DOHH2 (cell line): ENCODE measurements at regions not wholly inside any gene's neighbourhood (a gene's known extent, or its start where the extent isn't known, plus 50 kb on each side); places are given as distances from the start of the nearest gene placed in this dataset.

ENCODE experiments used
- H3F3A ChIP-seq: fragments of 200-600 bp; sonication (generic), shearing (Covaris generic); 2 replicates; pipeline ENCODE4 v1.6.0; 2016; ENCODE audit warnings: antibody characterized with exemption, mild to moderate bottlenecking; ENCODE audit not compliant: control insufficient read depth, insufficient read depth
- H3K27ac ChIP-seq: fragments of 200-600 bp; sonication (generic); 2 replicates; pipeline ENCODE4 v1.5.1; 2014; ENCODE audit warnings: low read depth, mild to moderate bottlenecking, low read length, moderate library complexity
- H3K27me3 ChIP-seq: fragments of 200-600 bp; sonication (generic); 2 replicates; pipeline ENCODE4 v1.6.1; 2014; ENCODE audit warnings: mild to moderate bottlenecking, low read length, mixed read lengths; ENCODE audit not compliant: control insufficient read depth
- H3K36me3 ChIP-seq: fragments of 200-600 bp; sonication (generic); 2 replicates; pipeline ENCODE4 v1.6.1; 2014; ENCODE audit warnings: mild to moderate bottlenecking, low read length, moderate library complexity, mixed read lengths; ENCODE audit not compliant: control insufficient read depth
- H3K4me1 ChIP-seq: fragments of 200-600 bp; sonication (generic); 2 replicates; pipeline ENCODE4 v1.6.1; 2014; ENCODE audit warnings: mild to moderate bottlenecking, low read length, mixed read lengths; ENCODE audit not compliant: control insufficient read depth
- H3K4me2 ChIP-seq: fragments of 200-600 bp; sonication (generic); 2 replicates; pipeline ENCODE4 v1.6.0; 2014; ENCODE audit warnings: mild to moderate bottlenecking, low read length, moderate library complexity
- H3K4me3 ChIP-seq: fragments of 200-600 bp; sonication (generic); 2 replicates; pipeline ENCODE4 v1.5.1; 2014; ENCODE audit warnings: mild to moderate bottlenecking, low read length, mixed read lengths
- H3K79me2 ChIP-seq: fragments of 200-600 bp; sonication (generic); 2 replicates; pipeline ENCODE4 v1.6.1; 2014; ENCODE audit warnings: mild to moderate bottlenecking, low read length, mixed read lengths; ENCODE audit not compliant: control insufficient read depth
- H3K9me2 ChIP-seq: fragments of 200-600 bp; sonication (generic); replicated peaks from 2 replicates; pipeline ENCODE4 v1.6.1; 2014; ENCODE audit warnings: mild to moderate bottlenecking, low read length, mixed read lengths; ENCODE audit not compliant: control insufficient read depth
- H3K9me3 ChIP-seq: fragments of 200-600 bp; sonication (generic); 2 replicates; pipeline ENCODE4 v1.6.1; 2014; ENCODE audit warnings: antibody characterized with exemption, low read length, mixed read lengths; ENCODE audit not compliant: control insufficient read depth, insufficient read depth
- H4K20me1 ChIP-seq: fragments of 200-600 bp; sonication (generic); 2 replicates; pipeline ENCODE4 v1.6.0; 2014; ENCODE audit warnings: low read depth, mild to moderate bottlenecking, antibody characterized with exemption, low read length, moderate library complexity; ENCODE audit not compliant: control insufficient read depth, insufficient read depth
- CTCF ChIP-seq: fragments of 200-600 bp; sonication (generic); IDR thresholded peaks from one replicate; pipeline ENCODE4 v1.5.1; 2014; ENCODE audit warnings: antibody characterized with exemption, mild to moderate bottlenecking, low read depth, low read length; ENCODE audit not compliant: poor library complexity, severe bottlenecking
- EZH2phosphoT487 ChIP-seq: fragments of 200-600 bp; sonication (generic); IDR thresholded peaks from 2 replicates; pipeline ENCODE4 v1.6.1; 2017; ENCODE audit warnings: borderline replicate concordance, mild to moderate bottlenecking, antibody characterized with exemption, low read length, moderate library complexity, mixed read lengths

GRCh38 chr10:58963723-58964124 lies 212.7 kb upstream of the PHYHIPL start:
- H3K27me3 ChIP-seq, result no peaks in the 10 kb centered on the region
- no peaks in the 10 kb centered on the region for H3K79me2 ChIP-seq
- H3K27ac ChIP-seq, result no peak overlapping the region
- TF ChIP-seq EZH2phosphoT487 (no peak), CTCF (no peak)
- no peaks in the 10 kb centered on the region for H3K4me1 ChIP-seq
- H3K36me3 ChIP-seq, result no peaks in the 10 kb centered on the region
- H3K9me2 ChIP-seq, result no peaks in the 10 kb centered on the region
- no peaks in the 10 kb centered on the region for H4K20me1 ChIP-seq
- no peaks in the 10 kb centered on the region for H3K9me3 ChIP-seq
- no peak overlapping the region for H3K4me2 ChIP-seq
- no peak overlapping the region for H3K4me3 ChIP-seq
- no peaks in the 10 kb centered on the region for H3F3A ChIP-seq

- Histone ChIP-seq H3K4me3 (no peak overlapping the region), H3K27me3 (no peaks in the 10 kb centered on the region), H3K79me2 (no peaks in the 10 kb centered on the region), H3K4me2 (no peak overlapping the region), H3K36me3 (no peaks in the 10 kb centered on the region), H3F3A (no peaks in the 10 kb centered on the region), H3K27ac (no peak overlapping the region), H3K4me1 (peaks cover 5% of the 10 kb centered on the region), H3K9me3 (no peaks in the 10 kb centered on the region), H3K9me2 (no peaks in the 10 kb centered on the region), H4K20me1 (no peaks in the 10 kb centered on the region)
- TF ChIP-seq CTCF (no peak), EZH2phosphoT487 (no peak)
Observed at GRCh38 chr10:58965855-58966254, 210.6 kb upstream of the PHYHIPL start.

DNA sequence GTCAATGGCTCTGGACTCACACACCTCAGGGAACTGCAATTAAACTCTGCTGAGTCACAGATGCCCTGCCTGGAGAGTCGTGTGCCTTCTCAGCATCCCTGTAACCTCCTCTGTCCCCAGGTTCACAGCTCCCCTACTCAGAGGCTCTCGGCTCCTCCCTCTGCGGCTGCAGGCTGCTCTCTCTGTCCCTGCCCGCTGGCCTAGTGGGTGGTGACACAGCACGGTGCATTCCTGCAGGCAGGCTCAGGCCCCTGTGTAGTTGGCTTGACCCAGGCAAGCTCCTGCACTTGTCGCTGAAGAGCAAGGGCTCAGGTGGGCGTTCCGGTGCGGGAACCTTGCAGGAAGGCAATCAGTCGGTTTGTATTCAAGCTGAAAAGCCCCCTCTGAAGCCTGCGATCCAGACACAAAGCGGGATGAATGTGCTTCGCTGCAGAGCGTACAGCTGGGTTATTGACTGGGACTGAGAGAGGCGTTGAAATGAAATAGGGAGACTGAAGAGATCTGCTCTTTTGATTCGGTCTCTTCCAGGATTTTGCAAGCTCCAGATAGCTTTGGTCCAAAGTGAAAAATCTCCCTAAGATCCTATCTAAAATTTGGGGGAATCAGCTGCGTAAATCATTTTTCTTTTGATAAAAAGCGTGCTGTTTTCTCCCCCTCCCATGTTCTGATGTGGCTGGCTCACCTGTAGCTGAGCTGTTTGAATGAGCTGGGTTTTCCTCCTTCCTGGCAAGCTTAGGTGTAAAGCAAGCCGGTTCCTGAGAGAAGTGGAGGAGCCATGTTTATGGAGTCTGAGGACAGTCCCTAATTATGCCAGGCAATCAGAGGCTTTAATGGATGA lies 208.7 kb upstream of the PHYHIPL start:
- TF ChIP-seq CTCF (no peak), EZH2phosphoT487 (no peak)
- H3F3A ChIP-seq, result no peaks in the 10 kb centered on the region
- H4K20me1 ChIP-seq, result no peaks in the 10 kb centered on the region
- no peaks in the 10 kb centered on the region for H3K36me3 ChIP-seq
- no peaks in the 10 kb centered on the region for H3K27me3 ChIP-seq
- H3K9me3 ChIP-seq, result no peaks in the 10 kb centered on the region
- no peak overlapping the region for H3K4me3 ChIP-seq
- H3K4me1 ChIP-seq, result peaks cover 5% of the 10 kb centered on the region
- no peaks in the 10 kb centered on the region for H3K9me2 ChIP-seq
- H3K79me2 ChIP-seq, result no peaks in the 10 kb centered on the region
- no peak overlapping the region for H3K4me2 ChIP-seq
- no peak overlapping the region for H3K27ac ChIP-seq
